ENCODE measurements at regions not wholly inside any gene's neighbourhood (a gene's known extent, or its start where the extent isn't known, plus 50 kb on each side); places are given as distances from the start of the nearest gene placed in this dataset.

DNA sequence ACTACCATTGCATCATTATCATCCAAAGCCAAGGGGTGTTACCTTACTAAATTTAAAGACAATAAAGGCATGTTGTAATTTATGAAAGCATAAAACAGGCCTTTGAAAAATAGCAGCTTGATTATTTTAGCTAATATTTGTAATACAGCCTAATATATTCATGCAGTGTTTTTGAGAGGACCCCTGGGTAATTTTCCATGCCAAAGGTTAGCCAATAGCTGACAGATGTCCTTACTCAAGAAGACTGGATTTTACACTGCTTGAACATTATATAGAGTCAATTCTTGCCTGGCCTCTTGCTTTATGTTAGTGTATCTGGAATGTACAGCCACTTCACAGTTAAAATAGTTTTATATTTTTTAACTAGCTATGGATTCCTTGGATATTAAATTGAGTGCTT, 337.8 kb upstream of the PAPPA start:
- TF ChIP-seq, protein P1, sequence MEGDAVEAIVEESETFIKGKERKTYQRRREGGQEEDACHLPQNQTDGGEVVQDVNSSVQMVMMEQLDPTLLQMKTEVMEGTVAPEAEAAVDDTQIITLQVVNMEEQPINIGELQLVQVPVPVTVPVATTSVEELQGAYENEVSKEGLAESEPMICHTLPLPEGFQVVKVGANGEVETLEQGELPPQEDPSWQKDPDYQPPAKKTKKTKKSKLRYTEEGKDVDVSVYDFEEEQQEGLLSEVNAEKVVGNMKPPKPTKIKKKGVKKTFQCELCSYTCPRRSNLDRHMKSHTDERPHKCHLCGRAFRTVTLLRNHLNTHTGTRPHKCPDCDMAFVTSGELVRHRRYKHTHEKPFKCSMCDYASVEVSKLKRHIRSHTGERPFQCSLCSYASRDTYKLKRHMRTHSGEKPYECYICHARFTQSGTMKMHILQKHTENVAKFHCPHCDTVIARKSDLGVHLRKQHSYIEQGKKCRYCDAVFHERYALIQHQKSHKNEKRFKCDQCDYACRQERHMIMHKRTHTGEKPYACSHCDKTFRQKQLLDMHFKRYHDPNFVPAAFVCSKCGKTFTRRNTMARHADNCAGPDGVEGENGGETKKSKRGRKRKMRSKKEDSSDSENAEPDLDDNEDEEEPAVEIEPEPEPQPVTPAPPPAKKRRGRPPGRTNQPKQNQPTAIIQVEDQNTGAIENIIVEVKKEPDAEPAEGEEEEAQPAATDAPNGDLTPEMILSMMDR (optimal IDR thresholded peaks at IDR 0.05 in 1 of 3, IDR thresholded peaks at IDR 0.05 in 1 of 3, conservative IDR thresholded peaks at IDR 0.05 in 1 of 3; ENCODE audit: extremely low read depth in 1 of 3, insufficient read depth in 2 of 3, low read length in 3 of 3), result no peak
- no peak for TF ChIP-seq EZH2 (IDR thresholded peaks at IDR 0.05; ENCODE audit: low read length)
